PFSK-1 (cell line): ENCODE measurements at regions not wholly inside any gene's neighbourhood (a gene's known extent, or its start where the extent isn't known, plus 50 kb on each side); places are given as distances from the start of the nearest gene placed in this dataset.

ENCODE experiments used
- FOXP2 ChIP-seq: optimal IDR thresholded peaks from 2 replicates; pipeline ENCODE3; 2011; ENCODE audit warnings: borderline replicate concordance, control low read depth, inconsistent platforms; ENCODE audit not compliant: insufficient read depth; ENCODE audit errors: extremely low read length, extremely low read depth
- POLR2AphosphoS5 ChIP-seq: IDR thresholded peaks from 2 replicates; pipeline ENCODE4 v1.6.1; 2012; ENCODE audit warnings: low read depth, mild to moderate bottlenecking, control low read depth, low read length, moderate library complexity
- REST ChIP-seq, 2 experiments: IDR thresholded peaks; 2 replicates each; pipeline versions ENCODE4 v1.6.1 to v1.8.0; 2011 to 2012; ENCODE audit warnings: low read depth in 2 of 2, low read length in 2 of 2, control low read depth in 1 of 2, inconsistent platforms in 1 of 2, mild to moderate bottlenecking in 1 of 2, moderate library complexity in 1 of 2; ENCODE audit not compliant: insufficient read depth in 1 of 2
- SIN3A ChIP-seq: IDR thresholded peaks from 2 replicates; pipeline ENCODE4 v1.6.1; 2012; ENCODE audit warnings: mild to moderate bottlenecking, low read length, moderate library complexity, borderline replicate concordance; ENCODE audit not compliant: insufficient read depth
- TAF1 ChIP-seq: IDR thresholded peaks from 2 replicates; pipeline ENCODE4 v1.6.1; 2012; ENCODE audit warnings: low read length, control low read depth, borderline replicate concordance; ENCODE audit not compliant: insufficient read depth

GRCh38 chr3:111303760-111304159 lies 232.1 kb downstream of the NECTIN3 start:
- TF ChIP-seq POLR2AphosphoS5 (no peak), SIN3A (no peak), TAF1 (no peak), REST (IDR thresholded peaks at IDR 0.05; ENCODE audit: insufficient read depth in 1 of 2, low read depth in 2 of 2, low read length in 2 of 2) (no peak), FOXP2 (no peak)

- TF ChIP-seq POLR2AphosphoS5 (no peak), SIN3A (no peak), TAF1 (no peak), FOXP2 (no peak), REST (IDR thresholded peaks at IDR 0.05; ENCODE audit: insufficient read depth in 1 of 2, low read depth in 2 of 2, low read length in 2 of 2) (no peak)
Observed at GRCh38 chr3:111307676-111308075, 234.3 kb upstream of the CD96 start.

- no peak for TF ChIP-seq SIN3A
- TF ChIP-seq POLR2AphosphoS5: no peak
- TF ChIP-seq FOXP2: no peak
- no peak for TF ChIP-seq TAF1
- no peak for TF ChIP-seq REST (IDR thresholded peaks at IDR 0.05; ENCODE audit: insufficient read depth in 1 of 2, low read depth in 2 of 2, low read length in 2 of 2)
Observed at GRCh38 chr3:111311126-111311525, 230.9 kb upstream of the CD96 start.

- TF ChIP-seq REST (IDR thresholded peaks at IDR 0.05; ENCODE audit: insufficient read depth in 1 of 2, low read depth in 2 of 2, low read length in 2 of 2) (no peak), POLR2AphosphoS5 (no peak), TAF1 (no peak), SIN3A (no peak), FOXP2 (no peak)
Observed at GRCh38 chr3:111311709-111312235, 230.2 kb upstream of the CD96 start.

GRCh38 chr3:111314181-111314873 lies 227.7 kb upstream of the CD96 start:
- TF ChIP-seq SIN3A (no peak), FOXP2 (no peak), POLR2AphosphoS5 (no peak), REST (IDR thresholded peaks at IDR 0.05; ENCODE audit: insufficient read depth in 1 of 2, low read depth in 2 of 2, low read length in 2 of 2) (no peak), TAF1 (no peak)
